SJSA1 (cell line): ENCODE measurements at regions not wholly inside any gene's neighbourhood (a gene's known extent, or its start where the extent isn't known, plus 50 kb on each side); places are given as distances from the start of the nearest gene placed in this dataset.
"Not testable (repeated sequence)": the region's sequence is repeated elsewhere in the genome, so short reads cannot be mapped to it uniquely, and the experiment has no call there.

Experiments
- DNase-seq, 2 experiments: peaks; one replicate each; pipeline ENCODE4 v3.0.0-alpha.2; 2015 to 2020; ENCODE audit warnings: low spot score in 2 of 2, low read depth in 1 of 2
- H3K27ac ChIP-seq: fragments of 250-450 bp; sonication (Bioruptor Pico); 2 replicates; pipeline ENCODE4 v1.5.1; 2020; ENCODE audit warnings: mild to moderate bottlenecking, moderate library complexity
- H3K27me3 ChIP-seq: fragments of 250-450 bp; sonication (Bioruptor Pico); replicated peaks from 2 replicates; pipeline ENCODE4 v1.5.1; 2020; ENCODE audit warnings: mild to moderate bottlenecking, moderate library complexity
- H3K36me3 ChIP-seq: fragments of 250-450 bp; sonication (Bioruptor Pico); 2 replicates; pipeline ENCODE4 v1.5.1; 2020; ENCODE audit warnings: mild to moderate bottlenecking
- H3K4me1 ChIP-seq: fragments of 250-450 bp; sonication (Bioruptor Pico); replicated peaks from 2 replicates; pipeline ENCODE4 v1.6.1; 2021; ENCODE audit warnings: mild to moderate bottlenecking
- H3K4me3 ChIP-seq: fragments of 250-450 bp; sonication (Bioruptor Pico); 2 replicates; pipeline ENCODE4 v1.5.1; 2020; ENCODE audit warnings: mild to moderate bottlenecking
- H3K9me3 ChIP-seq: fragments of 250-450 bp; sonication (Bioruptor Pico); replicated peaks from 2 replicates; pipeline ENCODE4 v1.5.1; 2020; ENCODE audit warnings: mild to moderate bottlenecking

GRCh38 chr5:138636398-138636944 lies 61.3 kb upstream of the HSPA9 start:
- Histone ChIP-seq H3K4me1 (no peaks in the 10 kb centered on the region; the same call in 1 of the 2 replicates), H3K27me3 (no peaks in the 10 kb centered on the region), H3K36me3 (no peaks in the 10 kb centered on the region), H3K27ac (no peak overlapping the region), H3K9me3 (no peaks in the 10 kb centered on the region), H3K4me3 (no peak overlapping the region)
- no peak for DNase-seq

DNA sequence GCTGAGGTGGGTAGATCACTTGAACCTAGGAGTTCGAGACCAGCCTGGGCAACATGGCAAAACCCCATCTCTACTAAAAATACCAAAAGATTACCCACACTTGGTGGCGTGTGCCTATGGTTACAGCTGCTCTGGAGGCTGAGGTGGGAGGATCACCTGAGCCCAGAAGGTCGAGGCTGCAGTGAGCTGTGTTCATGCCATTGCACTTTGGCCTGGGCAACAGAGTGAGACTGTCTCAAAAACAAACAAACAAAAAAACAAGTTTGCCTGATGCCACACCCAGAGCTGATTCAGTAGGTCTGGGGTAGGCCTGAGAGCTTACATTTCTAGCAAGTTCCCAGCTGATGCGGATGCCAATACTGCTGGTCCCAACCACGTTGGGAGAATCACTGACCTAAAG lies 60.5 kb upstream of the HSPA9 start:
- H3K36me3 ChIP-seq = no peaks in the 10 kb centered on the region
- no peaks in the 10 kb centered on the region for H3K9me3 ChIP-seq
- no peaks in the 10 kb centered on the region for H3K27me3 ChIP-seq
- no peak overlapping the region for H3K27ac ChIP-seq
- H3K4me3 ChIP-seq = no peak overlapping the region
- H3K4me1 ChIP-seq = no peaks in the 10 kb centered on the region
- no peak for DNase-seq

GRCh38 chr5:138635265-138635664 lies 60.1 kb upstream of the HSPA9 start:
- H3K4me1 ChIP-seq = no peaks in the 10 kb centered on the region
- no peak for DNase-seq
- H3K27ac ChIP-seq = no peak overlapping the region
- no peak overlapping the region for H3K4me3 ChIP-seq
- H3K27me3 ChIP-seq = no peaks in the 10 kb centered on the region
- no peaks in the 10 kb centered on the region for H3K9me3 ChIP-seq
- no peaks in the 10 kb centered on the region for H3K36me3 ChIP-seq

GRCh38 chr5:138634804-138635203 lies 59.6 kb upstream of the HSPA9 start:
- not testable (repeated sequence) for H3K27ac ChIP-seq, H3K4me3 ChIP-seq, H3K9me3 ChIP-seq, H3K4me1 ChIP-seq, H3K36me3 ChIP-seq, DNase-seq, H3K27me3 ChIP-seq

- Histone ChIP-seq H3K36me3 (no peaks in the 10 kb centered on the region), H3K4me1 (no peaks in the 10 kb centered on the region), H3K9me3 (no peaks in the 10 kb centered on the region), H3K27ac (no peak overlapping the region), H3K4me3 (no peak overlapping the region), H3K27me3 (no peaks in the 10 kb centered on the region)
- peak in 1 of 2 experiments; percentile 20 for DNase-seq
These were observed 57.8 kb upstream of the HSPA9 start for GRCh38 chr5:138632900-138633489.

GRCh38 chr5:138631096-138631928 lies 56.1 kb upstream of the HSPA9 start:
- H3K4me3 ChIP-seq = no peak overlapping the region
- H3K27me3 ChIP-seq = no peaks in the 10 kb centered on the region
- no peaks in the 10 kb centered on the region for H3K9me3 ChIP-seq
- H3K36me3 ChIP-seq = no peaks in the 10 kb centered on the region
- no peak for DNase-seq
- no peaks in the 10 kb centered on the region for H3K4me1 ChIP-seq
- no peak overlapping the region for H3K27ac ChIP-seq

DNA sequence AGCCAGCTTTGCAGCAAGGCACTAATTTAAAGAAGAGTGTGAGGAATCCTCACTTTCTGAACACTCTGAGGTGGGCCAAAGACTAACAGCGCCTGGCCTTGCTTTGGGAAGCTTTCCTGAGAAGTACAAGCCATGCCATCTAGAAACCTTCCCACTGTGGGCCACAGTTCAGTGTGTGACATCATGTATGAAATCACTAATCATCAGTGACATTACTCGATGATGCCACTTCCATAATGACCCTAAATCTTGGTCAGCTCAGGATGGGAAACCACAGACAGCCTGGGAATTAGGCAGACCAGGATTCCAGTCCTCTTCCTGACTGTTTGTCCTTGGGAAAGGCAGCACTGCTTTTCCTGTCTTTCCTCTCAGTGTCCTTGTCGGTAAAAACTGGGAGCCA lies 54.2 kb upstream of the HSPA9 start:
- Histone ChIP-seq H3K27ac (no peak overlapping the region), H3K9me3 (no peaks in the 10 kb centered on the region), H3K27me3 (no peaks in the 10 kb centered on the region), H3K4me1 (no peaks in the 10 kb centered on the region), H3K4me3 (no peak overlapping the region), H3K36me3 (no peaks in the 10 kb centered on the region)
- no peak for DNase-seq

DNA sequence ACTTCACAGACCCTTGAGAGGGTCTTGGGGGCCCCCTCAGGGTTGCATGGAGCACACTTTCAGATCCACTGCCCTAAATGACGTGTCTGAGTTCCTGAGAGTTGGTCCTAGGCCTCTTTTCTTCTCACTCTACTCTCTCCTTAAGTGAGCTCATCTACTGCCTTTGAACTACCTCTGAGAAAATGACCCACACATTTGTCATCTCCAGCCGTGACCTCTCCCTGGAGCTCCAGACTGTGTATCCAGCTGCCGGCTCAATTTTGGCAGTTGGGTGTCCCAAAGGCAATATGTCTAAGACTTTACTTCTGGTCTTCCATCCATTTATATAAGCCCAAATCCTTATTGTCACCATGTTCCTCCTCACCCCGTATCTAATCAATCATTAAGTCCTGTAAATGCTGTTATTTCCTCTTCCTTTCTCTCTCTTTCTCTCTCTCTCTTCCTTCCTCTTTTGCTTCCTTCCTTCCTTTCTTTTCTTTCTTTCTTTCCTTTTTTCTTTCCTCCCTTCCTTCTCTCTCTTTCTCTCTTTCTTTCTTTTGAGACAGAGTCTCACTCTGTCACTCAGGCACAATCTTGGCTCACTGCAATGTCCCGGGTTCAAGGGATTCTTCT lies 51.2 kb upstream of the HSPA9 start:
- no peak for DNase-seq

GRCh38 chr5:138625134-138625533 lies 49.9 kb upstream of the HSPA9 start:
- no peak overlapping the region for H3K27ac ChIP-seq
- no peaks in the 10 kb centered on the region for H3K36me3 ChIP-seq
- H3K4me3 ChIP-seq = no peak overlapping the region
- H3K27me3 ChIP-seq = no peaks in the 10 kb centered on the region
- DNase-seq = no peak
- H3K9me3 ChIP-seq = no peaks in the 10 kb centered on the region
- H3K4me1 ChIP-seq = no peaks in the 10 kb centered on the region

More for the DNA sequence above, 51.2 kb upstream of the HSPA9 start:
- Histone ChIP-seq H3K4me1 (no peaks in the 10 kb centered on the region), H3K27ac (no peak overlapping the region), H3K9me3 (no peaks in the 10 kb centered on the region), H3K4me3 (no peak overlapping the region), H3K27me3 (no peaks in the 10 kb centered on the region), H3K36me3 (no peaks in the 10 kb centered on the region)
